ENCODE measurements at regions not wholly inside any gene's neighbourhood (a gene's known extent, or its start where the extent isn't known, plus 50 kb on each side); places are given as distances from the start of the nearest gene placed in this dataset.

GRCh38 chr13:63107179-63107943 lies 1691.7 kb upstream of the PCDH20 start:
- DNase-seq (ENCODE audit: low spot score), result no peak

- DNase-seq (ENCODE audit: low spot score), result no peak
Observed at GRCh38 chr13:63094717-63095116, 1679.1 kb upstream of the PCDH20 start.

GRCh38 chr13:63093907-63094469 lies 1678.3 kb upstream of the PCDH20 start:
- no peak for DNase-seq (ENCODE audit: low spot score)

GRCh38 chr13:63092456-63092855 lies 1676.8 kb upstream of the PCDH20 start:
- no peak for DNase-seq (ENCODE audit: low spot score)

GRCh38 chr13:63090524-63090923 lies 1674.9 kb upstream of the PCDH20 start:
- no peak for DNase-seq (ENCODE audit: low spot score)

GRCh38 chr13:63088226-63088625 lies 1672.6 kb upstream of the PCDH20 start:
- no peak for DNase-seq (ENCODE audit: low spot score)

- no peak for DNase-seq (ENCODE audit: low spot score)
Observed at GRCh38 chr13:63086286-63086685, 1670.6 kb upstream of the PCDH20 start.

GRCh38 chr13:63085851-63086250 lies 1670.2 kb upstream of the PCDH20 start:
- no peak for DNase-seq (ENCODE audit: low spot score)

- no peak for DNase-seq (ENCODE audit: low spot score)
Observed at GRCh38 chr13:63081400-63082014, 1665.9 kb upstream of the PCDH20 start.

GRCh38 chr13:63075126-63075525 lies 1659.5 kb upstream of the PCDH20 start:
- DNase-seq (ENCODE audit: low spot score), result no peak

GRCh38 chr13:63050287-63050686 lies 1634.6 kb upstream of the PCDH20 start:
- no peak for DNase-seq (ENCODE audit: low spot score)

GRCh38 chr13:63048653-63049052 lies 1633.0 kb upstream of the PCDH20 start:
- no peak for DNase-seq (ENCODE audit: low spot score)

- DNase-seq (ENCODE audit: low spot score), result no peak
Observed at GRCh38 chr13:63044589-63045313, 1629.1 kb upstream of the PCDH20 start.

GRCh38 chr13:63042686-63043085 lies 1627.0 kb upstream of the PCDH20 start:
- no peak for DNase-seq (ENCODE audit: low spot score)

GRCh38 chr13:63041640-63042414 lies 1626.2 kb upstream of the PCDH20 start:
- DNase-seq (ENCODE audit: low spot score), result no peak

- no peak for DNase-seq (ENCODE audit: low spot score)
Observed at GRCh38 chr13:63026285-63026797, 1610.7 kb upstream of the PCDH20 start.

- DNase-seq (ENCODE audit: low spot score), result no peak
Observed at GRCh38 chr13:63025741-63026140, 1610.1 kb upstream of the PCDH20 start.

GRCh38 chr13:63024458-63024857 lies 1608.8 kb upstream of the PCDH20 start:
- DNase-seq (ENCODE audit: low spot score), result no peak

- DNase-seq (ENCODE audit: low spot score), result no peak
Observed at GRCh38 chr13:63011996-63012395, 1596.3 kb upstream of the PCDH20 start.

GRCh38 chr13:63010072-63010658 lies 1594.5 kb upstream of the PCDH20 start:
- no peak for DNase-seq (ENCODE audit: low spot score)

- DNase-seq (ENCODE audit: low spot score), result no peak
Observed at GRCh38 chr13:63005625-63006024, 1590.0 kb upstream of the PCDH20 start.
